GM06990 (cell line): ENCODE measurements at regions not wholly inside any gene's neighbourhood (a gene's known extent, or its start where the extent isn't known, plus 50 kb on each side); places are given as distances from the start of the nearest gene placed in this dataset.

ENCODE experiments used
- DNase-seq: peaks from one replicate; pipeline ENCODE4 v3.0.0-alpha.2; 2011; ENCODE audit not compliant: insufficient read length; ENCODE audit errors: extremely low read depth
- H3K27me3 ChIP-seq: replicated peaks from 2 replicates; pipeline ENCODE4 v1.6.0; 2011; ENCODE audit warnings: low read length; ENCODE audit not compliant: control insufficient read depth, insufficient read depth
- H3K36me3 ChIP-seq: 2 replicates; pipeline ENCODE4 v1.5.1; 2011; ENCODE audit warnings: low read length; ENCODE audit not compliant: control insufficient read depth, insufficient read depth
- H3K4me3 ChIP-seq: replicated peaks from 2 replicates; pipeline ENCODE4 v1.5.1; 2011; ENCODE audit warnings: low read depth, mild to moderate bottlenecking, control low read depth, low read length
- CTCF ChIP-seq: IDR thresholded peaks from 2 replicates; pipeline ENCODE4 v1.5.1; 2011; ENCODE audit warnings: low read length, control low read depth, mild to moderate bottlenecking, inconsistent platforms; ENCODE audit not compliant: insufficient read depth, poor library complexity, severe bottlenecking

- no peaks in the 10 kb centered on the region for H3K27me3 ChIP-seq
- no peak for TF ChIP-seq CTCF
- no peaks in the 10 kb centered on the region for H3K36me3 ChIP-seq
- DNase-seq, result no peak
- no peak overlapping the region for H3K4me3 ChIP-seq
These were observed 111.8 kb upstream of the CENPW start for GRCh38 chr6:126227833-126228702.

- no peak for TF ChIP-seq CTCF
- DNase-seq, result no peak
- Histone ChIP-seq H3K4me3 (no peak overlapping the region), H3K27me3 (no peaks in the 10 kb centered on the region), H3K36me3 (no peaks in the 10 kb centered on the region)
These were observed 107.2 kb upstream of the CENPW start for GRCh38 chr6:126232671-126233070.

GRCh38 chr6:126233192-126233591 is 106.7 kb upstream of the CENPW start:
- H3K4me3 ChIP-seq, result no peak overlapping the region
- no peak for DNase-seq
- no peak for TF ChIP-seq CTCF
- H3K27me3 ChIP-seq, result no peaks in the 10 kb centered on the region
- no peaks in the 10 kb centered on the region for H3K36me3 ChIP-seq

GRCh38 chr6:126235363-126235762 is 104.6 kb upstream of the CENPW start:
- no peak for DNase-seq
- TF ChIP-seq CTCF, result no peak
- Histone ChIP-seq H3K4me3 (no peak overlapping the region), H3K27me3 (no peaks in the 10 kb centered on the region), H3K36me3 (no peaks in the 10 kb centered on the region)

GRCh38 chr6:126245077-126245476 is 94.8 kb upstream of the CENPW start:
- Histone ChIP-seq H3K4me3 (no peak overlapping the region), H3K27me3 (no peaks in the 10 kb centered on the region), H3K36me3 (no peaks in the 10 kb centered on the region)
- no peak for DNase-seq
- TF ChIP-seq CTCF, result no peak
